Suprapubic skin (tissue), 4 donors: ENCODE measurements at regions not wholly inside any gene's neighbourhood (a gene's known extent, or its start where the extent isn't known, plus 50 kb on each side); places are given as distances from the start of the nearest gene placed in this dataset.

Experiments used
- DNase-seq, 2 donors: peaks; one replicate each; pipeline ENCODE4 v3.0.0-alpha.2; 2019; ENCODE audit warnings: low spot score in 2 of 2
- H3K27ac ChIP-seq: fragments of 200-600 bp; sonication (generic); one replicate; pipeline ENCODE4 v1.5.1; 2019
- H3K27me3 ChIP-seq: fragments of 200-600 bp; sonication (generic); one replicate; pipeline ENCODE4 v1.5.1; 2019
- H3K36me3 ChIP-seq: fragments of 200-600 bp; sonication (generic); one replicate; pipeline ENCODE4 v1.5.1; 2019
- H3K4me1 ChIP-seq: fragments of 200-600 bp; sonication (generic); one replicate; pipeline ENCODE4 v1.5.1; 2019
- H3K4me3 ChIP-seq: fragments of 200-600 bp; sonication (generic); one replicate; pipeline ENCODE4 v1.5.1; 2019; ENCODE audit warnings: mild to moderate bottlenecking
- H3K9me3 ChIP-seq: fragments of 200-600 bp; sonication (generic); one replicate; pipeline ENCODE4 v1.5.1; 2019
- CTCF ChIP-seq, 2 donors: fragments of 200-600 bp in 1 of 2; fragments of 450-650 bp in 1 of 2; sonication (generic) in 1 of 2; IDR thresholded peaks; one replicate each; pipeline ENCODE4 v1.5.1; 2016 to 2019; ENCODE audit warnings: antibody characterized with exemption in 2 of 2, mild to moderate bottlenecking in 1 of 2, moderate library complexity in 1 of 2
- EP300 ChIP-seq: sonication (generic); formaldehyde crosslinking; IDR thresholded peaks from one replicate; pipeline ENCODE4 v1.6.1; 2017; ENCODE audit warnings: antibody characterized with exemption
- POLR2A ChIP-seq, 2 donors: fragments of 450-650 bp; IDR thresholded peaks; one replicate each; pipeline ENCODE4 v1.6.1; 2017; ENCODE audit warnings: antibody characterized with exemption in 2 of 2, mild to moderate bottlenecking in 2 of 2, moderate library complexity in 2 of 2
- POLR2AphosphoS5 ChIP-seq, 3 donors: sonication (generic); formaldehyde crosslinking; IDR thresholded peaks; one replicate each; pipeline ENCODE4 v1.6.1; 2017; ENCODE audit warnings: antibody characterized with exemption in 3 of 3
- WGBS: methylation state at CpG from one replicate; pipeline ENCODE4 v1.1.5; 2018; 5-methylcytosine and 5-hydroxymethylcytosine counted together

- H3K4me1 ChIP-seq, result no peaks in the 10 kb centered on the region
- no peak overlapping the region for H3K4me3 ChIP-seq
- 64% methylated on average over 5 of the region's 5 CpGs for WGBS
- no peak overlapping the region for H3K27ac ChIP-seq
- no peak for TF ChIP-seq POLR2A (IDR thresholded peaks at IDR 0.05)
- no peak for TF ChIP-seq EP300
- no peak for TF ChIP-seq POLR2AphosphoS5 (IDR thresholded peaks at IDR 0.05)
- TF ChIP-seq CTCF (IDR thresholded peaks at IDR 0.05), result no peak
- no peaks in the 10 kb centered on the region for H3K9me3 ChIP-seq
- no peaks in the 10 kb centered on the region for H3K36me3 ChIP-seq
- no peaks in the 10 kb centered on the region for H3K27me3 ChIP-seq
- DNase-seq, result no peak
Observed at GRCh38 chr12:17235996-17236395, 630.0 kb upstream of the LMO3 start.

- H3K27ac ChIP-seq, result peak overlapping the region; percentile 56
- no peak for DNase-seq
- TF ChIP-seq POLR2A (IDR thresholded peaks at IDR 0.05), result no peak
- TF ChIP-seq EP300, result no peak
- 43% methylated on average over 4 of the region's 4 CpGs for WGBS
- H3K4me1 ChIP-seq, result no peaks in the 10 kb centered on the region
- H3K36me3 ChIP-seq, result no peaks in the 10 kb centered on the region
- H3K27me3 ChIP-seq, result no peaks in the 10 kb centered on the region
- H3K9me3 ChIP-seq, result no peaks in the 10 kb centered on the region
- H3K4me3 ChIP-seq, result no peak overlapping the region
Observed at GRCh38 chr12:17215759-17216570, 610.0 kb upstream of the LMO3 start.

- H3K9me3 ChIP-seq, result no peaks in the 10 kb centered on the region
- H3K27ac ChIP-seq, result no peak overlapping the region
- 37% methylated on average over 2 of the region's 2 CpGs for WGBS
- no peak for DNase-seq
- H3K36me3 ChIP-seq, result no peaks in the 10 kb centered on the region
- no peaks in the 10 kb centered on the region for H3K27me3 ChIP-seq
- no peaks in the 10 kb centered on the region for H3K4me1 ChIP-seq
- no peak for TF ChIP-seq EP300
- TF ChIP-seq CTCF (IDR thresholded peaks at IDR 0.05), result no peak
- no peak overlapping the region for H3K4me3 ChIP-seq
Observed at GRCh38 chr12:17214929-17215328, 609.0 kb upstream of the LMO3 start.

GRCh38 chr12:17206553-17206952 lies 600.6 kb upstream of the LMO3 start:
- H3K36me3 ChIP-seq, result no peaks in the 10 kb centered on the region
- H3K4me3 ChIP-seq, result no peak overlapping the region
- H3K9me3 ChIP-seq, result peaks cover 3% of the 10 kb centered on the region
- DNase-seq, result no peak
- no peaks in the 10 kb centered on the region for H3K27me3 ChIP-seq
- no peak overlapping the region for H3K27ac ChIP-seq
- TF ChIP-seq EP300 (no peak), POLR2AphosphoS5 (IDR thresholded peaks at IDR 0.05) (no peak), CTCF (IDR thresholded peaks at IDR 0.05) (no peak), POLR2A (IDR thresholded peaks at IDR 0.05) (no peak)
- H3K4me1 ChIP-seq, result no peaks in the 10 kb centered on the region

- Histone ChIP-seq H3K36me3 (no peaks in the 10 kb centered on the region), H3K27me3 (no peaks in the 10 kb centered on the region), H3K4me3 (no peak overlapping the region), H3K27ac (no peak overlapping the region), H3K9me3 (peaks cover 3% of the 10 kb centered on the region), H3K4me1 (no peaks in the 10 kb centered on the region)
- no peak for DNase-seq
- TF ChIP-seq POLR2A (IDR thresholded peaks at IDR 0.05) (no peak), EP300 (no peak), CTCF (IDR thresholded peaks at IDR 0.05) (no peak), POLR2AphosphoS5 (IDR thresholded peaks at IDR 0.05) (no peak)
- 81% methylated on average over 2 of the region's 3 CpGs for WGBS
Observed at GRCh38 chr12:17204289-17205054, 598.5 kb upstream of the LMO3 start.
